ENCODE measurements at regions not wholly inside any gene's neighbourhood (a gene's known extent, or its start where the extent isn't known, plus 50 kb on each side); places are given as distances from the start of the nearest gene placed in this dataset.
A peak's percentile ranks its signal among the peaks of the same experiment; 100 is the strongest.
"Not testable (repeated sequence)": the region's sequence is repeated elsewhere in the genome, so short reads cannot be mapped to it uniquely, and the experiment has no call there.

DNA sequence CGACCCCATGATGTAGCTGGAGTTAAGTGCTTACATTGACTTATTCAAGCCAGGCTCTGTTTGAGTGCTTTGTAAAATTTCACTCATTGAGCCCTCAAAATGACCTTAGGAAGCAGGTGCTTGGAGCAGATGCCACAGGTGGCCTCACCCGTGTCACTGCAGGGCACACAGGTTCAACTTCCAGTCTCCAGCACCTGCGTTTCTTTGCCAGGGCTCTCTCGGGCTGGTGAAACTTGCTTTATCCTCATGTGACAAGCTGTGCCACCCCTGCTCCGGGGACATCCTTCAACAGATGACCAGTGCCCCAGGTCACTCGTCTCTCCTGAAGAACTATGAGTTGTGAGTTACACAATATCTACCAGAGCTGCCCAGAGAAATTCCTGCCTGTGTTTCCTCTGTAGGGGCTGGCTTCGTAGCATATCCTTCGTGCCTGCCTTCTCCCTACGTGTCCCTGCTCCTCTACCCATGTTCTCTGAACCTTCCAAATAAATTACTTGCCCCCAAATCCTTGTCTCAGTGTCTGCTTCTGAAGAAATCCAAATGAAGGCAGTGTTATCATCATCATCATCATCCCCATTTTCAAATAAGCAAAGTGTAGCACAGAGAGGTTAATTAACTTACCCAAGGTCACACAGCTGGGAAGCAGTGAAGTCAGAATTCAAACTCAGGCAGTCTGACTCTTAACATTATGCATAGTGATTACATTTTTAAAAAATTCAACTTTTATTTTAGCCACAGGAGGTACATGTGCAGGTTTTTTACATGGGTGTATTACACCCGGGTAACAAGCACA lies 352.5 kb downstream of the NPIPA8 start:
- DNase-seq (ENCODE audit: low read depth) = no peak

DNA sequence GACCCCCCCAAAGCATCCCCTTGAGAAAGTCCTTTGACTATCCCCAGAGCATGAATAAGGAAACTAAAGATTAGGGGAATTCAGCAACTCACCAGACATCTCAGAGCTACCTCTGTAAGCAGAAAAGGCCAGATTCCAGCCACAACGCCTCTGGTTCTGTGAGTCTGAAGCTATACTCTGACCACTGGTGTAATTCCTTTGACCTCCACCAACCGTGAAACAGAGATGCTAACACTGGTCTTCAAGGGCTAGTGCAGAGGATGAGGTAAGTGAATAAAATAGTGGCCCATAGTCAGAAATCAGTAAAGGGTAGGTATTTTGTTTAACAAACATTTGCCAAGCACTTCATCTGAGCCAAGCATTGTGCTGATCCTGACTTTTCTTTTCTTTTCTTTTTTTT lies 353.4 kb downstream of the NPIPA8 start:
- DNase-seq (ENCODE audit: low read depth) = no peak

DNA sequence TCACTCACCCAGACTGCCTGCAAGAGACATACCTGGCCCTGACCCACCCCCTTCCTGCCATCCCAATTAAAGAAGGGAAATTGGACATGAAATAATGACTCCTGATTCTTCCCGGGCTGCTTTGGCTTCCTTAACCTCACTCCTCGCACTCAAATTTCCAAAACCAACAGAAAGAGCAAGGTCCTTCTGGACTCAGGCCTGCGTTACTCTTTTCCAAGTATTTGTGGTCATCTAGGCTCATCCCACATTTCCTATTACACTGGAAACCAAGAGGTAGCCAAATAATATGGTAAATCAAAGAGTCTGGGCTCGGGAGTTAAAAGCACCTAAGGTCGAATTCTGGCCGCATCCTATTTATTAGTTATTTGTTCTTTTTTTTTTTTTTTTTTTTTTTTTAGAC lies 359.3 kb downstream of the NPIPA8 start:
- no peak for DNase-seq (ENCODE audit: low read depth)

DNA sequence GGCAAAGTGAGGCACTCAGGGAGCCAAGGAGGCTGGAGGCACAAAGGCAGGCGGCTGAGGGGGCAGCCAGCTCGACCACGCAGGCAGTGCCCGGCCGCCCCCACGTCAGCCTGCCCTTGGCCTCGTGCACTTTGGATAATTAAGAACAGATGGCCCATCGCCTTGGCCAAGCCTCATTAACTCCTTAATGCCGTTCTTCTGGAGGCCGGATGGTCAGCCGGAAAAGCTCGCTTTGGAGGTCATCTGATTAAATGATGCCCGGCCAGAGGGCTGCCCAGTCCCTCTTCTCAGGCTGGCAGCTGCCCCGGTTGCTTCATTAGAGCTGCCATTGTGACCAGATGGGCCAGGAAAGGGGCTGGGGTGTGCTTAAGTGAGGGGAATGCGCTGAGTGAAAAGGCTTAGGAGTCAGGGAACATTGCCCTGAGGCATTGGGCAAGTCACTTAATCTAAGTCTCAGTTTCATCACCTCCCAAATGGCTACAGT lies 364.0 kb downstream of the NPIPA8 start:
- DNase-seq (ENCODE audit: low read depth) = no peak

DNA sequence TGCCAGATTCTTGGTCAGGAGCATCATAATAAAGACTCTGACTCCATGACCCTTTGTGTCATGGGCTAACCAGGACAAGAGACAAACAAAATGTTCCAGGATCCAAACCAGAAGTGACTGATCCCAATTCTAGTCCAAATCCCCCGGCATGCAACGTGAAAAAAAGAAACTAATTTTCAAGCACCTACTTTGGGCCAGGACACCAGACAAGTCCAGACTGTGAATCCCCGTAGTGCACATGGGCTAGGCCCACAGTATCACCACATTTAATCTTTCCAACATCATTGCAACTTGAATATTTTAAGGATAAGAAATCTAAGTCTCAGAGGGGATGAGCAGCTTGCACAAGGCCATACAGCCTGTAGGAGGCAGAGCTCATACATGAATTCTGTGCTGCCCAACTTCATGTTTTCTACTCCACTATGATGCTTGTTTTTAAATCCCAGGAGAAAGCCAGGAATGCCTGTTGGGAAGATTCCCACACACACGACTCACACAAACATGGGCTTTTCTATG lies 365.7 kb downstream of the NPIPA8 start:
- no peak for DNase-seq (ENCODE audit: low read depth)

DNA sequence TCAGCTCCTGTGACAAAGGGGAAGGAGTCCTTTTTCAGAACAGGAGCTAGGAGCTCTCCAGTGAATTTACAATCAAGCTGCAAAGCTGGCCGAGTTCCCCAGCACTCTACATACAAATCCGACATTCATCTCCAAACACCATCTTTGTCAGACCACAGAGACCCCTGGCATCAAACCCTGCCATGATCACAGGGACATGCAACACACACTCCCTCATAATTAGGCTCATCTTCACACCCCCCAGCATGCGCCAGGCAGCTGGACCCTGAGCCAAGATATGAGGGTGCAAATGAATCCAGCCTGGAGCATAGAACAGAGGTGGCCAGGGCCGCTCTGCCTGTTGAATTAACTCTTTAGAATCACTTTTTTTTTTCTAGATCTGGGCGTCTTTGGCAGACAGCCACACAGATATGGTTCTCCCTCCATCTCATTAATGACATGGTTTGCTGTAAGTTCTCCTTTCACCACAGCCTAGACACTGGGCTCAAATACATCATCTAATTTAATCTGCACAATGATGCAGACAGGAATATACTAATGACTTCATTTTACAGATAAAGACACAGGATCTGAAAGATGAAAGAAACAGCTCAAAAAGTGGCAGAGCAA lies 366.3 kb downstream of the NPIPA8 start:
- no peak for DNase-seq (ENCODE audit: low read depth)

DNA sequence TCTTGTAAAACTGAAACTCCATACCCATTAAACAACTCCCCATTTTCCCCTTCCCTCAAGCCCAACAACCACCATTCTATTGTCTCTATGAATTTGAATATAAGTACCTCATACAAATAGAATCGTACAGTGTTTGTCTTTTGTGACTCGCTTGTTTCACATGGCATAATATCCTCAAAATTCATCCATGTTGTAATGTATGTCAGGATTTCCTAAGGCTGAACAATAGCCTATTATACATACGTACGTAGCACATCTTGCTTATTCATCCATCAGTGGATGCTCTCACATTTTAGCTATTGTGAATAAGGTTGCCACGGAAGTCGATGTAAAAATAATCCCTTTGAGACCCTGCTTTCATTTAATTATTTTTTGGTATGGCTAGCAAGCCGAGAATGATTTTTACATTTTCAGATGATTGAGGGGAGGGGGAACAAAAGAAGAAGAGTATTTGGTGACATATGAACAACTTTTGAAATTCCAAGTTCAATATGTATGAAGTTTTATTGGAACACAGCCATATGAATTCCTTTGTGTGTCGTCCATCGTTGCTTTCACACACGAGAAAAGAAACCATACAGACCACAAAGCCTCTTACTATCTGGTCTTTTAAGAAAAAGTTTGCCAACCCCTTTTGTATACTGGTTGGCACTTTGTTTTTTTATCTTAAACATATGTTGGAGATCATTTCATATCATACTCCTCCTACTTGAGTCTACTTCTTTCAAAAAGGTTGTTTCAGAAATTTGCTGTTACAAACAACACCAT lies 371.2 kb downstream of the NPIPA8 start:
- DNase-seq (ENCODE audit: low read depth) = no peak

DNA sequence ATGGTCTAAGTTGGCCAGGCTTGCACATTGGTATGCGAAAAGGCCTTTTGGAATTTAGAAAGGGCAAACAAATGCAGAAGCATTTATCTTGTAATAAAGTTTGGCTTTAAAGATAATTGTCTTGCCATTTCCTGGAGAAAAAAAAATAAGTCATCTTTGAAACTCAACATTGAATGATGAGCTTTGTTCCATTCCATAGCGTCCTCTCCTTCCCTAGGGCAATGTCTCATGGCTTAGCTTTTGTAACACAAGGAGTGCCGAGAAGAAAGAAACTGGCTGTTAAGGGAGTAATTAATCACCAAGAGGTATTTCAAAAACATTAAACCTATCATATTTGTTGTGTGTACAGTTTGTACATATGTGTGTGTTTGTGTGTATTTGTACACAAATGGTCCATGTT lies 372.3 kb downstream of the NPIPA8 start:
- DNase-seq (ENCODE audit: low read depth) = no peak

DNA sequence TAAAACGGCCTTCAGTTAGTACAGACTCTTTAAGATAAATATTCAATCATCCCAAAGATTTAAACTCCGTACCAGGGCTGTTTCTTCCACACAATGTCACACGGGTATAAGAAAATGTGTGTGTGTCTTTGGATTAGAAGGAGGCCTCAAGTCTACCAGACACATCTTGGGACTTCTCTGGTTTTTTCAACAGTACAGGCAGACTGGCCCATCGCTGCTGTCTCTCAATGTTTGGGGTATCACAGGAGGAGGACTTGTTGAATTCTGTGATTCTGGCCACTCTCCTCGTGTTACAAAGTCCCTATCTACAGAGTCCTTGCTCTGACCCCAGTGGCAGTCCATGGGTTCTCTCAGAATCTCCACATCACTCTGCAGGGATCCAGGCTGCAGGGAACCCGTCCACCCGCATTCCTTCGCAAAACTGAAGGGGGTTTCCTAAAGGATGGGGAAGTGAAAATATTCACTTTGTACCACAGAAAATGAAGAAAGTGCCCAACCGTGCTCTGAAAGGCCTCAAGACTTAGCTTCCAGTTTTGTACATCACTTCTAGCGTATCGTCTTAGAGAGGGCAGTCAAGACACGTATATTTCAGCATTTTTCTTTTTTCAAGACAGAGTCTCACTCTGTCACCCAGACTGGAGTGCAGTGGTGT lies 373.2 kb downstream of the NPIPA8 start:
- no peak for DNase-seq (ENCODE audit: low read depth)

DNA sequence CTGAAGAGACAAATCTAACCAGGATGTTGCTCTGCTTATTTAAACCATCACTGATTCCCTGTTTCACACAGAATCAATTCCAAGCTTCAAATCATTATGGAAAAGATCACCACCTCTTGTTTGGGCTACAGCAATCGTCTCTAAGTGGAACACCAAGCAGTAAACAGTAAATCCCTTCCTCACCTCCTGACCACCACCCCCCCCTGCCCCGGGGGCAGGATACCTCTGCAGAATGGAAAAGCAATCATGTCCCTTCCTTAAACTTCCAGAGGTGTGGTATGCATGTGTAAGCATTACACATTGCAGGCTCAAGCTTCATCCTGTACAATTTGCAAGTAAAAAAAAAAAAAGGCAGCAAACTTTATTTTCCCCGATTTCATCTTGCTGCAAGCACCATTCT lies 373.8 kb downstream of the NPIPA8 start:
- DNase-seq (ENCODE audit: low read depth) = no peak

DNA sequence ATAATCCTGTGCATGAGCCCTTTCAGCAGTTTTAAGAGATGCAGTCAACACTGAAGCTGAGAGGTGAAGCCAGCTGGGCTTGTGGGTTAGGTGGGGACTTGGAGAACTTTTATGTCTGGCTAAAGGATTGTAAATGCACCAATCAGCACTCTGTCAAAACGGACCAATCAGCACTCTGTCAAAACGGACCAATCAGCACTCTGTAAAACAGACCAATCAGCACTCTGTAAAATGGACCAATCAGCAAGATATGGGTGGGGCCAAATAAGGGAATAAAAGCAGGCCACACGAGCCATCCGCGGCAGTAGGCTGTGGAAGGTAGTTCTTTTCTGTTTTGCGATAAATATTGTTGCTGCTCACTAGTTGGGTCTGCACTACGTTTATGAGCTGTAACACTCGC lies 374.7 kb downstream of the NPIPA8 start:
- not testable (repeated sequence) for DNase-seq (ENCODE audit: low read depth)

DNA sequence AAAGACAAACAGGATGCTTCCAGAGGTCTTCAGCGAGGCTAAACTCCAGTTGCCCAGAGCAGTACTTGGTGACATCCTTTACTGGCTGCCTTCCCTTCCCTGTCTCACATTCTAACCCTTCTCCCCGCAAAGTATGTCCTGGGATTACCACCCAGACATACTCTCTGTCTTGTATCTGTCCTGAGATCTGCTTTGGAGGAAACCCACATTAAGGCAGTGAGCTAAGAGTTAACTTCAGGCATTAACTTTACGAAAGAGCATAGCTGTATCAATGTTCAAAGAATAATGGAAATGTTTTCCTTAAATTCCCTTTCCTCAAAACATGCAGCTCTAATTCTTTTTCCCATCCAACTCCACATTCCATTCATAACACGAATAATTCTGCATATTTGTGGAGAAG lies 385.2 kb downstream of the NPIPA8 start:
- DNase-seq (ENCODE audit: low read depth) = no peak

DNA sequence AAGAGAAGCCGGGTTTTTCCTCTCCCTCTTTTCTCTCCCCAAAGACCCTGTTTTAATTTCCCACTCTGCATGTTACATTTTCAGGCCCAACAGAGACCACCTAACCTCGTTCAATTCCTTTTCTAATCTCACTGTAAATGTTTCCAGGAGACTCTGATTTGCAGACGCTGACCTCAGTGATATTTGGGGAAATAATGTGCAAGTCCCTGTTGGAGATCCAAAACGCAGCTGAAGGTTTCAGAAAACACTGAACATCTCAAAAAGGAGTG lies 386.6 kb downstream of the NPIPA8 start:
- no peak for DNase-seq (ENCODE audit: low read depth)

DNA sequence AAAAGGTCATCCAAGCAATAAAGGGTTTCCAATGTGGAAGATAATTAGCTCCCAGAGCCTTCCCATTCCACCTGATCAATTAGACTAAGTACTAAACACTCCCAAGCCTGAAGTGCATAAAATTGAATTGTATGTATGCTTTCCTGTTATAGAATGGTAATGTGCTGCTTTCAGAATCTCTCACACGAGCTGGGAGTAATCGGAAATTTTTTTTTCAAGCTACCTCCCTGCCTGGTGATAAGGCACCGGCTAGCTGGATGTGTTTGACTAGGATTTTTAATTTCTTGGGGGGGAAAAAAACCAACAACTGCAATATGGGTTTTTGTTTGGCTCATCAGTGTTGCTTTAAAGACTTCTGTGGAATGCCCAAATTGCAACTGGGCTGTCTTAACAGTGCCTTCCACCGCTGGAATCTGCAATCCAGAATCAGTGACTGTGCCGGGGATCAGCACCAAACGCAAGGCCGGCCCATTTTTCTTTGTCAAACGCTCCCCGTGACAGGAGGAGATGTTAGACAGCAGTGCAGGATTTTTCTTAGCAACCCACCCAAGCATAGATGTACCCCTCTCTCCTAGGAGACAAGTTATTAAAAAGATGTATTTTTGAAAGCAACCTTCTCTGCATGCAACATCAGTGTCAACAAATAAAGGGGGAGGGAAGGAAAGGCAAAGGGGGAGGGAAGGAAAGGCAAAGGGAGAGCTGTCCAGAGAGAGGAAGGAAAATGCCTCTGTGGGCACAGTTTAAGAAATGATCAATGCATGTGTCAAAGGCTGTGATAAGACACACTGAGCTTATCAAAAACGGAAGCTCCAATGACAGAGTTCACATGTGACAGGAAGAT lies 387.2 kb downstream of the NPIPA8 start:
- DNase-seq (ENCODE audit: low read depth) = no peak

DNA sequence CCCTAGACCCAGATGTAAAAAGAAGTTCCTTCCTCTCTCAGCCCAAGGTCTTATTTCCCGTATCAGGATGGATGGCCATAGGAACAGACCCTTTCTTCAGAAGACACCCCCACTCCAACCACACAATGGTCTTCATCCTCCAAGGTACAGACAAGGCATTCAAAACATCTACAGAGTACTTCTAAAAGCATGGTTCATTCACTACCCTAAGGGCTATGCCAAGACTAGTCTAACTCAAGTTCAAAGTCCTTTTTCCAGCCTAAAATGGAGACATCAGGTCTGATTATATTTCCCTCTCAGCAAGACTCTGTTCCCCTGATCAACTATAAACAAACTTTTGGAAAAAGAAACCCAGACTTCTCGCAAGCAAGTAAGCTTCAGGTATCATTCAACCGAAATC lies 388.9 kb downstream of the NPIPA8 start:
- no peak for DNase-seq (ENCODE audit: low read depth)

DNA sequence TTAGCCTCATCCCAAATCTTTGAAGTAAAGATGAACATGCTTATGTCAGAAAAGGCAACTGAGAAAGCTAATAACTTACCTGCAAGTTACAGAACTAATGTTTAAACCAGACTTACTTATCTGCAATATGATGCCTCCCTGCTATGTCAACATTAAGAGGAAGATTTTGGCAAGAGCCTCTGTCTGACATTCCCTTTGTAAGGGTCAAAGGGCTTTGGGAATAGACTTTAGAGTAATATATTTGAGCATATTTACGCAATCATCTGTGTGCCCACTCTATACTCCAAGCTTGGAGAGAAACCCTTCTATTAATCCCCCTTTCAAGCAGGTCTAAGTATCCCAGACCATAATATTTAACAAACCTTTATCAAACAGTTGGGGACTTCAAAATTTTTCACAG lies 389.4 kb downstream of the NPIPA8 start:
- DNase-seq (ENCODE audit: low read depth) = no peak

DNA sequence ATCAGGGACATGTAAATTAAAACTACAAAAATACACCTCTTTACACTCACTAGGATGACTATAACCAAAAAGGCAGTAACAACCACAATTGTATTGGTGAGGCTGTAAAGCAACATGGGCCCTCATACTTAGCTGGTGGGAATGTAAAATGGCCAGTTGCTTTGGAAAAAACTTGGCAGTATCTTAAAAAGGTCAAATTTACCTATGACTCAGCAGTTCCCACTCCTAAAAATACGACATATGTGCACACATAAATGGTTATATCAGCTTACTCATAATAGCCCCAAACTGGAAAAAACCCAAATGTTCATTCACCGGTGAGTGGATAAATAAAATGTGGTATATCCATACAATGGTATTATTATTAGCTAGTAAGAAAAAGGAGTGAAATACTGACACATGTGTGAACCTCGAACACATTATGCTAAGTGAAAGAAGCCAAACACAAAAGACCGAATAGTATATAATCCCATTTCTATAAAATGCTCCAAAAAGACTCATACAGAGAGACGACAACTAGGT lies 391.4 kb downstream of the NPIPA8 start:
- peak; percentile 5 for DNase-seq (ENCODE audit: low read depth)

DNA sequence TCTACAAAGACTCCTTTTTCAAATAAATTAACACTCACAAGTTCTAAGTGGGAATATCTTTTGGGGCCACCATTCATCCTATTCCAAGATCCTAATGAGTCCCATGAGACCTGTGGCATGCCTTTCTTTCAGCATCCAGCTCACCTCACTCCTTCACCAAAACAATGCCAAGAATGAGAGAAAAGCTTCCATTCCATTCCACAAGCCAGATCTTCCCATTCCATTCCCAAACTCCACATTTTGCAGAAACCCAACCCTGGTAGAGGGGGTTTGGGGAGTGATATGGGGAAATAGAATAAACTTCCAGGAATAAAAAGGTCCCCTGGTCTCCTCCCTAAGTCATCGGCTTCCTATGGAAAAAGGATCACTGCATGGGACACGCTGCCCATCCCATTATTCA lies 392.2 kb downstream of the NPIPA8 start:
- no peak for DNase-seq (ENCODE audit: low read depth)

DNA sequence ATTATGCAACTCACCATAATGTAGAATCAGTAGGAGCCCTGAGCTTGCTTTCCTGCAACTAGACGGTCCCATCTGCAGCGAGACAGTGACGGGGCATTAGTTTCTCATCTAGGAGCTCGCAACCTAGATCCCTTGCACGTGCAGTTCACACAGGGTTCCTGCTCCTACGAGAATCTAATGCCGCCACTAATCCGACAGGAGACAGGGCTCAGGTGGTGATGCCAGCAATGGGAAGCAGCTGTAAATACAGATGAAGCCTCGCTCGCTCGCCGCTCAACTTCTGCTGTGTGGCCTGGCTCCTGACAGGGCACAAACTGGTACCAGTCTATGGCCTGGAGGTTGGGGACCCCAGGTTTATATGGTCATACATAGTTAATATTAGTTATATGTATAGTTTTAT lies 394.5 kb downstream of the NPIPA8 start:
- no peak for DNase-seq (ENCODE audit: low read depth)

DNA sequence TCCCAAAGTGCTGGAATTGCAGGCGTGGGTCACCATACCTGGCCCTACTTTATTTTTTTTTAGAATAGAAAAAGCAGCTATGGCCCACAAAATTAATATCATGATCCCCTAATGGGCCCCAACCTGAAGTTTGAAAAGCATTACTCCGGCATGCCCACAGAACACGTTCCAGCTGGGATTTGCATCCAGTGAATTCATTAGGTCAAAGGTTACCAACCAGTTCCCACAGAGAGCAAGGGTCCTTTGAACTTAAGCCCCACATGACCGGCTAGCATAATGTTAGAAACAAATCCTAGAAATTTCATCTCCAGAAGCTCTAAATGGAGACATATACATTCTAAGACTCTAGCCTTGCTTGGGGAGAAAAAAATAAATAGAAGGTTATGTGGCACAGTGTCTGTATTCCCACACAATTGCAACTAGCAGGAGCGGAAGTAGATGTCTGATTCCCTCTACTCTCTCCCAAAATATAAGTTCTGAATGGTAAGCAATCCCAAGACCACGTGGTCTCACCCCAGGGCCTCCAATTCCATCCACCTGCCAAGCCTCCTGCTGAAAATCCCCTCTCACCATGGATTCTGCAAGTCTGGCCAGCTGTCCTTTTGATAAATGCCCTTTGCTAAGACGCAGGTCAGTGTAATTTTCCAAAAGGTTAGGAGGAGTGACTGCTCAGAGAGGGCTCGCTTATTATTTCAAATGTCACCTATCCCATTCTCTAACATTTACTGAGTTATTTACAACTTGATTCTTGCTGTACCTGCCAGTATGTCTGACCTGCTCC lies 395.8 kb downstream of the NPIPA8 start:
- no peak for DNase-seq (ENCODE audit: low read depth)

All from M059J (cell line).